CD4-positive, CD25-positive, alpha-beta regulatory T cell (primary cell): ENCODE measurements at regions not wholly inside any gene's neighbourhood (a gene's known extent, or its start where the extent isn't known, plus 50 kb on each side); places are given as distances from the start of the nearest gene placed in this dataset.
"Not testable (repeated sequence)": the region's sequence is repeated elsewhere in the genome, so short reads cannot be mapped to it uniquely, and the experiment has no call there.

Source experiments
- ATAC-seq, 2 donors: fragments of 150-1000 bp; cut with Tn5 transposase; one replicate each; pipeline ENCODE4 v1.10.0; 2021; ENCODE audit warnings: low read depth in 2 of 2, moderate number of reproducible peaks in 2 of 2, moderate library complexity in 1 of 2
- DNase-seq, 3 donors: peaks; one replicate each; pipeline versions ENCODE4 v3.0.0 to v3.0.0-alpha.2; 2012 to 2022; ENCODE audit warnings: mixed read lengths in 1 of 3
- H3K27ac ChIP-seq: one replicate; pipeline ENCODE4 v1.7.0; 2013; ENCODE audit warnings: mild to moderate bottlenecking, low read length; ENCODE audit not compliant: insufficient read depth, poor library complexity, severe bottlenecking
- H3K27me3 ChIP-seq: one replicate; pipeline ENCODE4 v1.7.0; 2013; ENCODE audit warnings: low read length; ENCODE audit not compliant: control insufficient read depth, insufficient read depth
- H3K36me3 ChIP-seq: one replicate; pipeline ENCODE4 v1.7.0; 2013; ENCODE audit warnings: mild to moderate bottlenecking, low read length, moderate library complexity; ENCODE audit not compliant: control insufficient read depth, insufficient read depth
- H3K4me1 ChIP-seq: 2 replicates; pipeline ENCODE4 v1.7.0; 2013; ENCODE audit warnings: mild to moderate bottlenecking, low read length; ENCODE audit not compliant: insufficient read depth, control insufficient read depth, poor library complexity, severe bottlenecking
- H3K4me3 ChIP-seq: one replicate; pipeline ENCODE4 v1.7.0; 2013; ENCODE audit warnings: low read depth, mild to moderate bottlenecking, low read length, moderate library complexity
- H3K9me3 ChIP-seq, 2 experiments: 1 replicate in 1 of 2; 2 replicates in 1 of 2; pipeline ENCODE4 v1.7.0; 2013; ENCODE audit warnings: low read length in 2 of 2, mild to moderate bottlenecking in 1 of 2, moderate library complexity in 1 of 2; ENCODE audit not compliant: control insufficient read depth in 2 of 2
- H3K27ac Mint-ChIP-seq, 3 donors: one replicate each; pipeline ENCODE4 v1.8.0; 2020 to 2022; ENCODE audit warnings: mild to moderate bottlenecking in 3 of 3, mixed read lengths in 3 of 3, moderate library complexity in 2 of 3
- H3K27me3 Mint-ChIP-seq: one replicate; pipeline ENCODE4 v1.8.0; 2022; ENCODE audit warnings: mild to moderate bottlenecking, mixed read lengths
- H3K36me3 Mint-ChIP-seq: one replicate; pipeline ENCODE4 v1.8.0; 2020; ENCODE audit warnings: mixed read lengths
- H3K4me1 Mint-ChIP-seq, 4 donors: one replicate each; pipeline ENCODE4 v1.8.0; 2020 to 2022; ENCODE audit warnings: mixed read lengths in 4 of 4, mild to moderate bottlenecking in 1 of 4
- H3K4me3 Mint-ChIP-seq, 4 donors: one replicate each; pipeline ENCODE4 v1.8.0; 2020 to 2022; ENCODE audit warnings: mild to moderate bottlenecking in 4 of 4, mixed read lengths in 4 of 4, moderate library complexity in 3 of 4
- H3K9me3 Mint-ChIP-seq, 7 donors: one replicate each; pipeline ENCODE4 v1.8.0; 2020 to 2022; ENCODE audit warnings: mixed read lengths in 7 of 7, mild to moderate bottlenecking in 3 of 7, moderate library complexity in 2 of 7

GRCh38 chr3:177405191-177405672 lies 207.9 kb upstream of the TBL1XR1 start:
- peaks cover 2 to 22% (median 9%) of the 10 kb centered on the region in 4 donors for H3K4me1 Mint-ChIP-seq
- no peak overlapping the region for H3K4me3 ChIP-seq
- no peaks in the 10 kb centered on the region for H3K27me3 ChIP-seq
- no peak overlapping the region for H3K4me3 Mint-ChIP-seq
- ATAC-seq: no peak
- DNase-seq: no peak
- no peaks in the 10 kb centered on the region for H3K9me3 ChIP-seq
- H3K27ac Mint-ChIP-seq: no peak overlapping the region
- H3K27me3 Mint-ChIP-seq: no peaks in the 10 kb centered on the region
- no peaks in the 10 kb centered on the region for H3K36me3 ChIP-seq
- no peaks in the 10 kb centered on the region for H3K4me1 ChIP-seq
- no peak overlapping the region for H3K27ac ChIP-seq
- H3K9me3 Mint-ChIP-seq: no peaks in the 10 kb centered on the region
- H3K36me3 Mint-ChIP-seq: peaks cover 4% of the 10 kb centered on the region

DNA sequence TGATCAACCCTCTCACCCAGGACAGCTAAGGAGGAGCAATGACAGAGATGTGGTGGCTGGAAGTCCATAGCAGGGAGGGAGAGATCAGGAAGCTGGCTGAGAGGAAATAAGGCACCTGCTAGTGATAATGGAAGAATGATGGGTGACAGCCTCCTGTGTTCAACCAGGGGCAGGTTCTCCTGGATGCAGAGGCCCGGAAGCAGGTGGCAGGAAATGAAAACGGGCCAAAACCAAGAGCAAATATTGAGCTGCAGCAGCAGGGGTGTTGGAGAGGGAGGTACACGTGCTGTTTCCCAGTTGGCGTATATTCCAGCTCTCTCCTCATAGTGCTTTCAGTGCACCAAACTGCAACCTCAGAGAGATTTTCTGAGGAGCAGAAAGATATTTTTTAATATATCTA lies 213.4 kb upstream of the TBL1XR1 start:
- Histone ChIP-seq H3K9me3 (no peaks in the 10 kb centered on the region), H3K4me3 (no peak overlapping the region), H3K36me3 (no peaks in the 10 kb centered on the region), H3K27ac (no peak overlapping the region), H3K27me3 (no peaks in the 10 kb centered on the region), H3K4me1 (peaks cover 10% of the 10 kb centered on the region)
- Mint-ChIP-seq H3K4me3 (no peak overlapping the region), H3K27ac (peak overlapping the region in 1 of 3 donors; percentile 31), H3K4me1 (peaks cover 8 to 27% (median 15%) of the 10 kb centered on the region in 4 donors), H3K36me3 (no peaks in the 10 kb centered on the region), H3K9me3 (peaks cover 0 to 2% (median 0%) of the 10 kb centered on the region in 7 donors), H3K27me3 (no peaks in the 10 kb centered on the region)
- DNase-seq: peak in 2 of 3 donors; percentile 7 to 60
- peak in 1 of 2 donors; percentile 50 for ATAC-seq

GRCh38 chr3:177411201-177411600 lies 213.9 kb upstream of the TBL1XR1 start:
- H3K4me3 Mint-ChIP-seq: no peak overlapping the region
- DNase-seq (no peak), ATAC-seq (no peak)
- Histone ChIP-seq H3K9me3 (no peaks in the 10 kb centered on the region), H3K4me1 (peaks cover 10% of the 10 kb centered on the region), H3K27ac (no peak overlapping the region), H3K36me3 (no peaks in the 10 kb centered on the region), H3K4me3 (no peak overlapping the region), H3K27me3 (no peaks in the 10 kb centered on the region)
- H3K4me1 Mint-ChIP-seq: peaks cover 8 to 25% (median 14%) of the 10 kb centered on the region in 4 donors
- H3K9me3 Mint-ChIP-seq: peaks cover 0 to 2% (median 0%) of the 10 kb centered on the region in 7 donors
- peak overlapping the region in 1 of 3 donors; percentile 31 for H3K27ac Mint-ChIP-seq
- H3K36me3 Mint-ChIP-seq: no peaks in the 10 kb centered on the region
- no peaks in the 10 kb centered on the region for H3K27me3 Mint-ChIP-seq

- DNase-seq, H3K27ac ChIP-seq, H3K4me3 Mint-ChIP-seq, H3K27me3 ChIP-seq, H3K9me3 ChIP-seq, H3K27ac Mint-ChIP-seq, H3K36me3 Mint-ChIP-seq, H3K36me3 ChIP-seq, H3K27me3 Mint-ChIP-seq, H3K4me3 ChIP-seq, ATAC-seq, H3K9me3 Mint-ChIP-seq: not testable (repeated sequence)
- H3K4me1 Mint-ChIP-seq: peaks cover 8 to 25% (median 13%) of the 10 kb centered on the region in 4 donors
- peaks cover 10% of the 10 kb centered on the region for H3K4me1 ChIP-seq
Measured at GRCh38 chr3:177412677-177413170, 215.4 kb upstream of the TBL1XR1 start.

GRCh38 chr3:177414093-177414492 lies 216.8 kb upstream of the TBL1XR1 start:
- H3K4me1 ChIP-seq: peaks cover 10% of the 10 kb centered on the region
- no peak overlapping the region for H3K27ac ChIP-seq
- H3K36me3 Mint-ChIP-seq: no peaks in the 10 kb centered on the region
- H3K4me3 Mint-ChIP-seq: no peak overlapping the region
- H3K4me3 ChIP-seq: no peak overlapping the region
- peaks cover 8 to 23% (median 17%) of the 10 kb centered on the region in 4 donors for H3K4me1 Mint-ChIP-seq
- no peaks in the 10 kb centered on the region for H3K27me3 Mint-ChIP-seq
- no peak for DNase-seq
- no peak overlapping the region for H3K27ac Mint-ChIP-seq
- H3K9me3 ChIP-seq: no peaks in the 10 kb centered on the region
- peaks cover 0 to 2% (median 0%) of the 10 kb centered on the region in 7 donors for H3K9me3 Mint-ChIP-seq
- no peaks in the 10 kb centered on the region for H3K27me3 ChIP-seq
- ATAC-seq: no peak
- no peaks in the 10 kb centered on the region for H3K36me3 ChIP-seq

DNA sequence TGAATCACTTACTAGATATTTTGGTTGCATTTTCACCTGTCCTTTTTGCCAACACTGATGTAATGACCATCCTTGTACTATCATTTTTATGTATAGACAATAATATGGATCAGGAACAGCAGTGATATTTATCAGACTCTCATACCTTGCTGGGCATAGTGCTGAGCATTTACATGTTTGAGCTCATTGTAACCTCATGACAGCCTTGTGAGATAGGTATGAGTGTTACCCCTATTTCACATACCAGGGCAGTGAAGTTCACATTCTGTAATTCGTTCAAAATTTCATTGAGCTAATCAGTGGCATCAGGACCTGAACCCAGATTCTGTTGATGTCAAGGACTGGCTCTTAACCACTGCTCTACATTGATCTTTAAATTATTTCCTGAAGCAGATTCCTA lies 221.5 kb upstream of the TBL1XR1 start:
- DNase-seq (no peak), ATAC-seq (no peak)
- Histone ChIP-seq H3K27ac (no peak overlapping the region), H3K4me1 (peaks cover 11% of the 10 kb centered on the region), H3K4me3 (no peak overlapping the region), H3K36me3 (no peaks in the 10 kb centered on the region), H3K9me3 (no peaks in the 10 kb centered on the region), H3K27me3 (no peaks in the 10 kb centered on the region)
- peaks cover 0 to 3% (median 0%) of the 10 kb centered on the region in 7 donors for H3K9me3 Mint-ChIP-seq
- H3K27ac Mint-ChIP-seq: peak overlapping the region in 1 of 3 donors; percentile 17
- no peak overlapping the region for H3K4me3 Mint-ChIP-seq
- H3K27me3 Mint-ChIP-seq: no peaks in the 10 kb centered on the region
- H3K36me3 Mint-ChIP-seq: no peaks in the 10 kb centered on the region
- H3K4me1 Mint-ChIP-seq: peaks cover 12 to 26% (median 24%) of the 10 kb centered on the region in 4 donors

DNA sequence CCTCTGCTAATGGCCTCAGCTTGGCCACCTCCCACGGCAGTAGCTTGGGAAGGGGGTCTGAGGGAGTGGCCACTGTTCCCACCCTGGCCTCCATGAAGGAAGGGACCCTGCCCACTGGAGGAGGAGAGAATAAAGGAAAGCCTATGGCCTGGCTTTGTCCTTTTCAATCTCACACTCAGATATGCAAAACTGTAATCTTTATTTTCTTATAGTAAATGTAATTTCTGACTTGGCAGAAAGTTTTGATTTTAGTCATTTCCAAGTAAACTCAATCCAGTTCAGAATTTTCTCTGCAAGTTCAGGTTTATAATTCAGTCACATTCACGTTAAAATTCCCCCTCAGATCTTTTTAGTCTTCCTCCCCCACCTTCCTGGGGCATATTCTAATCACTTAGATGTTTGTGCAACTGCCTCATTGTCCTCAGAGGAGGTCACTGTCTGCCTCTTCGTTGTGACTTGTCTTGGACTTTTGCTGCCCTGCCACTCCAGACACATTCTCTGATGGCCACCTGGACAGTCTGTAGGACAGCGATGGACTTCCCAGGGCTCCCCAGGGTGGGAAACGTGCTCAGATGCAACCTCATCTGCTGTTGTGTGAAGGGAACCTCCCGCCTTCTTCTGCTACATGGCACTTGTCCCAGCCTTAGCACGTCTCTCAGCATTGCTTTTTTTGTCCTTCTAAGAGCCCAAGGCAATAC lies 222.8 kb upstream of the TBL1XR1 start:
- Histone ChIP-seq H3K27ac (no peak overlapping the region), H3K9me3 (no peaks in the 10 kb centered on the region), H3K36me3 (no peaks in the 10 kb centered on the region), H3K4me3 (peak overlapping the region; percentile 20), H3K4me1 (peaks cover 16% of the 10 kb centered on the region), H3K27me3 (no peaks in the 10 kb centered on the region)
- Mint-ChIP-seq H3K4me3 (no peak overlapping the region), H3K36me3 (no peaks in the 10 kb centered on the region), H3K9me3 (peaks cover 0 to 3% (median 0%) of the 10 kb centered on the region in 7 donors), H3K4me1 (peaks cover 24 to 39% (median 30%) of the 10 kb centered on the region in 4 donors), H3K27me3 (no peaks in the 10 kb centered on the region), H3K27ac (peak overlapping the region in 2 of 3 donors; percentile 37 to 53)
- ATAC-seq: no peak
- peak in 1 of 3 donors; percentile 47 for DNase-seq
